B cell (primary cell): ENCODE measurements at regions not wholly inside any gene's neighbourhood (a gene's known extent, or its start where the extent isn't known, plus 50 kb on each side); places are given as distances from the start of the nearest gene placed in this dataset.

Experiments used
- ATAC-seq: fragments of 200-7000 bp; cut with Tn5 transposase; one replicate; pipeline ENCODE4 v1.10.0; 2021; ENCODE audit warnings: low read depth, mild to moderate bottlenecking, moderate number of reproducible peaks, moderate library complexity
- CTCF ChIA-PET: fragments of 350-600 bp; sonication (Branson Sonifier 250); formaldehyde crosslinking; loops from one replicate; lab custom pipeline; 2021; ENCODE audit warnings: antibody characterized with exemption, inconsistent platforms; lab: Charles Lee
- POLR2A ChIA-PET: fragments of 350-600 bp; sonication (Branson Sonifier 250); formaldehyde crosslinking; loops from one replicate; lab custom pipeline; 2021; ENCODE audit warnings: antibody characterized with exemption; lab: Charles Lee
- DNase-seq: peaks from one replicate; pipeline ENCODE4 v3.0.0; 2013
- H2AFZ ChIP-seq: 2 replicates; pipeline ENCODE4 v1.6.1; 2012; ENCODE audit warnings: mild to moderate bottlenecking, low read depth, low read length; ENCODE audit not compliant: insufficient read depth, poor library complexity, severe bottlenecking
- H3K27ac ChIP-seq, 2 donors: 1 replicate in 1 of 2; 2 replicates in 1 of 2; pipeline ENCODE4 v1.5.1; 2012 to 2013; ENCODE audit warnings: low read length in 2 of 2, mild to moderate bottlenecking in 2 of 2, moderate library complexity in 1 of 2
- H3K27me3 ChIP-seq, 4 experiments: fragments of 200-600 bp in 1 of 4; sonication (generic) in 1 of 4; replicated peaks in 1 of 4; 1 replicate in 2 of 4; 2 replicates in 2 of 4; pipeline versions ENCODE4 v1.6.1 to v1.7.0; 2013 to 2016; ENCODE audit warnings: low read length in 3 of 4, mild to moderate bottlenecking in 2 of 4, mixed read lengths in 1 of 4, moderate library complexity in 1 of 4; ENCODE audit not compliant: insufficient read depth in 4 of 4, control insufficient read depth in 3 of 4; ENCODE audit errors: control extremely low read depth in 1 of 4
- H3K36me3 ChIP-seq, 2 experiments: replicated peaks in 1 of 2; 1 replicate in 1 of 2; 2 replicates in 1 of 2; pipeline versions ENCODE4 v1.6.1 to v1.7.1; 2013; ENCODE audit warnings: low read length in 1 of 2; ENCODE audit not compliant: insufficient read depth in 2 of 2, control insufficient read depth in 1 of 2; ENCODE audit errors: control extremely low read depth in 1 of 2, extremely low read depth in 1 of 2
- H3K4me1 ChIP-seq, 2 donors: fragments of 200-600 bp in 1 of 2; sonication (generic) in 1 of 2; 1 replicate in 1 of 2; 2 replicates in 1 of 2; pipeline versions ENCODE4 v1.5.1 to v1.6.1; 2013 to 2017; ENCODE audit warnings: low read length in 2 of 2; ENCODE audit not compliant: control insufficient read depth in 2 of 2, insufficient read depth in 2 of 2
- H3K4me2 ChIP-seq: replicated peaks from 2 replicates; pipeline ENCODE3; 2012; ENCODE audit warnings: mild to moderate bottlenecking, low read depth, low read length; ENCODE audit not compliant: poor library complexity, severe bottlenecking
- H3K4me3 ChIP-seq, 5 experiments: fragments of 200-600 bp in 1 of 5; sonication (generic) in 1 of 5; 1 replicate in 3 of 5; 2 replicates in 2 of 5; pipeline versions ENCODE4 v1.5.1 to v1.7.0; 2011 to 2016; ENCODE audit warnings: low read length in 4 of 5, mild to moderate bottlenecking in 4 of 5, low read depth in 2 of 5, control low read depth in 1 of 5, moderate library complexity in 1 of 5; ENCODE audit not compliant: insufficient read depth in 1 of 5; ENCODE audit errors: control extremely low read depth in 1 of 5, extremely low read depth in 1 of 5
- H3K79me2 ChIP-seq: fragments of 200-600 bp; sonication (generic); one replicate; pipeline ENCODE4 v1.6.0; 2016; ENCODE audit warnings: low read length; ENCODE audit not compliant: control insufficient read depth, insufficient read depth
- H3K9ac ChIP-seq: fragments of 200-600 bp; sonication (generic); 2 replicates; pipeline ENCODE4 v1.6.1; 2017; ENCODE audit warnings: mild to moderate bottlenecking, low read length, moderate library complexity
- H3K9me3 ChIP-seq, 3 donors: one replicate each; pipeline versions ENCODE4 v1.6.1 to v1.7.1; 2013; ENCODE audit warnings: low read length in 2 of 3; ENCODE audit not compliant: control insufficient read depth in 2 of 3, insufficient read depth in 1 of 3; ENCODE audit errors: control extremely low read depth in 1 of 3
- H4K20me1 ChIP-seq: 2 replicates; pipeline ENCODE4 v1.6.0; 2012; ENCODE audit warnings: mild to moderate bottlenecking, low read length; ENCODE audit not compliant: insufficient read depth, control insufficient read depth, poor library complexity, severe bottlenecking
- H3K27ac Mint-ChIP-seq: one replicate; pipeline ENCODE4 v1.8.0; 2021; ENCODE audit warnings: mixed read lengths
- H3K27me3 Mint-ChIP-seq: one replicate; pipeline ENCODE4 v1.8.0; 2021; ENCODE audit warnings: mixed read lengths
- H3K4me1 Mint-ChIP-seq: one replicate; pipeline ENCODE4 v1.8.0; 2021; ENCODE audit warnings: mixed read lengths
- H3K4me3 Mint-ChIP-seq: one replicate; pipeline ENCODE4 v1.8.0; 2021; ENCODE audit warnings: mixed read lengths
- H3K9me3 Mint-ChIP-seq: one replicate; pipeline ENCODE4 v1.8.0; 2022; ENCODE audit warnings: mixed read lengths; ENCODE audit not compliant: insufficient read depth
- CTCF ChIP-seq: fragments of 200-600 bp; IDR thresholded peaks from one replicate; pipeline ENCODE4 v1.8.0; 2022; ENCODE audit warnings: antibody characterized with exemption, mild to moderate bottlenecking
- EZH2 ChIP-seq: IDR thresholded peaks from 2 replicates; pipeline ENCODE4 v1.6.1; 2012; ENCODE audit warnings: borderline replicate concordance, low read depth, mild to moderate bottlenecking, moderate library complexity, low read length; ENCODE audit not compliant: insufficient read depth, poor library complexity, severe bottlenecking
- WGBS: methylation state at CpG from one replicate; pipeline ENCODE4 v1.1.5; 2013; ENCODE audit warnings: missing lambda C conversion rate; ENCODE audit not compliant: insufficient coverage; 5-methylcytosine and 5-hydroxymethylcytosine counted together
- intact Hi-C: fragments of 100-400 bp; cut with micrococcal nuclease; formaldehyde crosslinking; loops from one replicate; pipeline ENCODE4 v1.10.0; 2022

- H2AFZ ChIP-seq: no peak overlapping the region
- TF ChIP-seq CTCF (no peak), EZH2 (no peak)
- Mint-ChIP-seq H3K27ac (no peak overlapping the region), H3K4me3 (no peak overlapping the region), H3K9me3 (no peaks in the 10 kb centered on the region), H3K4me1 (no peaks in the 10 kb centered on the region), H3K27me3 (peaks cover 5% of the 10 kb centered on the region)
- no peak overlapping the region for H3K9ac ChIP-seq
- no peak overlapping the region for H3K4me3 ChIP-seq
- no peak overlapping the region for H3K4me2 ChIP-seq
- peaks cover 0 to 5% (median 0%) of the 10 kb centered on the region in 3 donors for H3K9me3 ChIP-seq
- DNase-seq (no peak), ATAC-seq (no peak)
- CTCF ChIA-PET: no interaction called here
- no peaks in the 10 kb centered on the region for H3K27me3 ChIP-seq
- H3K27ac ChIP-seq: no peak overlapping the region
- H4K20me1 ChIP-seq: no peaks in the 10 kb centered on the region
- 76% methylated on average over 16 of the region's 16 CpGs for WGBS
- POLR2A ChIA-PET: no interaction called here
- no peaks in the 10 kb centered on the region for H3K36me3 ChIP-seq
- intact Hi-C loops: no loop called here
- H3K79me2 ChIP-seq: no peaks in the 10 kb centered on the region
- no peaks in the 10 kb centered on the region for H3K4me1 ChIP-seq
Measured at GRCh38 chr12:131251336-131252101, 297.8 kb downstream of the ADGRD1 start.

GRCh38 chr12:131253376-131254026 lies 299.8 kb downstream of the ADGRD1 start:
- POLR2A ChIA-PET: no interaction called here
- H3K9me3 Mint-ChIP-seq: no peaks in the 10 kb centered on the region
- Histone ChIP-seq H3K4me2 (no peak overlapping the region), H4K20me1 (no peaks in the 10 kb centered on the region), H2AFZ (no peak overlapping the region), H3K9ac (no peak overlapping the region), H3K4me1 (no peaks in the 10 kb centered on the region), H3K79me2 (no peaks in the 10 kb centered on the region), H3K9me3 (peaks cover 0 to 5% (median 0%) of the 10 kb centered on the region in 3 donors), H3K27me3 (no peaks in the 10 kb centered on the region), H3K4me3 (no peak overlapping the region), H3K36me3 (no peaks in the 10 kb centered on the region), H3K27ac (no peak overlapping the region)
- H3K4me1 Mint-ChIP-seq: no peaks in the 10 kb centered on the region
- H3K27ac Mint-ChIP-seq: no peak overlapping the region
- H3K27me3 Mint-ChIP-seq: peaks cover 5% of the 10 kb centered on the region
- CTCF ChIA-PET: no interaction called here
- DNase-seq: no peak
- ATAC-seq: no peak
- intact Hi-C loops: no loop called here
- H3K4me3 Mint-ChIP-seq: no peak overlapping the region
- TF ChIP-seq CTCF: no peak
- no peak for TF ChIP-seq EZH2
- no CpG with 5 or more reads among the region's 6 CpGs for WGBS
